ENCODE measurements at regions not wholly inside any gene's neighbourhood (a gene's known extent, or its start where the extent isn't known, plus 50 kb on each side); places are given as distances from the start of the nearest gene placed in this dataset.
A peak's percentile ranks its signal among the peaks of the same experiment; 100 is the strongest.
"Not testable (repeated sequence)": the region's sequence is repeated elsewhere in the genome, so short reads cannot be mapped to it uniquely, and the experiment has no call there.

- Histone ChIP-seq H3K27me3 (ENCODE audit: insufficient read depth, low read length) (no peaks in the 10 kb centered on the region), H3K36me3 (ENCODE audit: insufficient read depth, low read length) (no peaks in the 10 kb centered on the region), H3K4me3 (ENCODE audit: low read length) (no peak overlapping the region), H3K4me1 (ENCODE audit: insufficient read depth, low read length) (peaks cover 3% of the 10 kb centered on the region), H3K9me3 (ENCODE audit: low read length) (no peaks in the 10 kb centered on the region), H2AFZ (ENCODE audit: low read depth, low read length) (no peak overlapping the region)
Observed at GRCh38 chr2:180246268-180246667, 239.2 kb upstream of the CWC22 start.

GRCh38 chr2:180240774-180241173 lies 233.7 kb upstream of the CWC22 start:
- H3K36me3 ChIP-seq (ENCODE audit: insufficient read depth, low read length), result no peaks in the 10 kb centered on the region
- H3K4me3 ChIP-seq (ENCODE audit: low read length), result no peak overlapping the region
- H3K9me3 ChIP-seq (ENCODE audit: low read length), result no peaks in the 10 kb centered on the region
- no peaks in the 10 kb centered on the region for H3K4me1 ChIP-seq (ENCODE audit: insufficient read depth, low read length)
- no peaks in the 10 kb centered on the region for H3K27me3 ChIP-seq (ENCODE audit: insufficient read depth, low read length)
- no peak overlapping the region for H2AFZ ChIP-seq (ENCODE audit: low read depth, low read length)

GRCh38 chr2:180238729-180239128 lies 231.6 kb upstream of the CWC22 start:
- no peaks in the 10 kb centered on the region for H3K27me3 ChIP-seq (ENCODE audit: insufficient read depth, low read length)
- H3K9me3 ChIP-seq (ENCODE audit: low read length), result no peaks in the 10 kb centered on the region
- H2AFZ ChIP-seq (ENCODE audit: low read depth, low read length), result no peak overlapping the region
- no peaks in the 10 kb centered on the region for H3K4me1 ChIP-seq (ENCODE audit: insufficient read depth, low read length)
- H3K4me3 ChIP-seq (ENCODE audit: low read length), result no peak overlapping the region
- no peaks in the 10 kb centered on the region for H3K36me3 ChIP-seq (ENCODE audit: insufficient read depth, low read length)

- not testable (repeated sequence) for H3K36me3 ChIP-seq (ENCODE audit: insufficient read depth, low read length); H2AFZ ChIP-seq (ENCODE audit: low read depth, low read length); H3K4me1 ChIP-seq (ENCODE audit: insufficient read depth, low read length); H3K4me3 ChIP-seq (ENCODE audit: low read length); H3K27me3 ChIP-seq (ENCODE audit: insufficient read depth, low read length); H3K9me3 ChIP-seq (ENCODE audit: low read length)
Observed at GRCh38 chr2:180236061-180236460, 229.0 kb upstream of the CWC22 start.

- not testable (repeated sequence) for H2AFZ ChIP-seq (ENCODE audit: low read depth, low read length); H3K4me1 ChIP-seq (ENCODE audit: insufficient read depth, low read length); H3K4me3 ChIP-seq (ENCODE audit: low read length); H3K36me3 ChIP-seq (ENCODE audit: insufficient read depth, low read length); H3K9me3 ChIP-seq (ENCODE audit: low read length); H3K27me3 ChIP-seq (ENCODE audit: insufficient read depth, low read length)
Observed at GRCh38 chr2:180235506-180235905, 228.4 kb upstream of the CWC22 start.

- H2AFZ ChIP-seq (ENCODE audit: low read depth, low read length); H3K4me3 ChIP-seq (ENCODE audit: low read length); H3K36me3 ChIP-seq (ENCODE audit: insufficient read depth, low read length); H3K4me1 ChIP-seq (ENCODE audit: insufficient read depth, low read length); H3K9me3 ChIP-seq (ENCODE audit: low read length); H3K27me3 ChIP-seq (ENCODE audit: insufficient read depth, low read length): not testable (repeated sequence)
Observed at GRCh38 chr2:180234991-180235390, 227.9 kb upstream of the CWC22 start.

- Histone ChIP-seq H3K27me3 (ENCODE audit: insufficient read depth, low read length) (no peaks in the 10 kb centered on the region), H3K4me3 (ENCODE audit: low read length) (no peak overlapping the region), H3K36me3 (ENCODE audit: insufficient read depth, low read length) (no peaks in the 10 kb centered on the region), H3K9me3 (ENCODE audit: low read length) (no peaks in the 10 kb centered on the region), H2AFZ (ENCODE audit: low read depth, low read length) (no peak overlapping the region), H3K4me1 (ENCODE audit: insufficient read depth, low read length) (no peaks in the 10 kb centered on the region)
Observed at GRCh38 chr2:180231015-180231414, 223.9 kb upstream of the CWC22 start.

- Histone ChIP-seq H3K4me3 (ENCODE audit: low read length) (no peak overlapping the region), H3K4me1 (ENCODE audit: insufficient read depth, low read length) (no peaks in the 10 kb centered on the region), H3K9me3 (ENCODE audit: low read length) (peaks cover 12% of the 10 kb centered on the region), H3K27me3 (ENCODE audit: insufficient read depth, low read length) (no peaks in the 10 kb centered on the region), H3K36me3 (ENCODE audit: insufficient read depth, low read length) (no peaks in the 10 kb centered on the region), H2AFZ (ENCODE audit: low read depth, low read length) (no peak overlapping the region)
Observed at GRCh38 chr2:180227461-180227860, 220.4 kb upstream of the CWC22 start.

GRCh38 chr2:180225118-180225517 lies 218.0 kb upstream of the CWC22 start:
- Histone ChIP-seq H3K4me1 (ENCODE audit: insufficient read depth, low read length) (no peaks in the 10 kb centered on the region), H3K27me3 (ENCODE audit: insufficient read depth, low read length) (no peaks in the 10 kb centered on the region), H3K36me3 (ENCODE audit: insufficient read depth, low read length) (no peaks in the 10 kb centered on the region), H2AFZ (ENCODE audit: low read depth, low read length) (no peak overlapping the region), H3K9me3 (ENCODE audit: low read length) (peaks cover 12% of the 10 kb centered on the region), H3K4me3 (ENCODE audit: low read length) (no peak overlapping the region)

- Histone ChIP-seq H3K4me1 (ENCODE audit: insufficient read depth, low read length) (no peaks in the 10 kb centered on the region), H3K9me3 (ENCODE audit: low read length) (peaks cover 12% of the 10 kb centered on the region), H3K36me3 (ENCODE audit: insufficient read depth, low read length) (no peaks in the 10 kb centered on the region), H3K4me3 (ENCODE audit: low read length) (no peak overlapping the region), H2AFZ (ENCODE audit: low read depth, low read length) (no peak overlapping the region), H3K27me3 (ENCODE audit: insufficient read depth, low read length) (no peaks in the 10 kb centered on the region)
Observed at GRCh38 chr2:180222644-180223043, 215.5 kb upstream of the CWC22 start.

GRCh38 chr2:180219491-180219890 lies 212.4 kb upstream of the CWC22 start:
- Histone ChIP-seq H3K27me3 (ENCODE audit: insufficient read depth, low read length) (no peaks in the 10 kb centered on the region), H3K9me3 (ENCODE audit: low read length) (peaks cover 6% of the 10 kb centered on the region), H3K4me3 (ENCODE audit: low read length) (no peak overlapping the region), H2AFZ (ENCODE audit: low read depth, low read length) (no peak overlapping the region), H3K4me1 (ENCODE audit: insufficient read depth, low read length) (no peaks in the 10 kb centered on the region), H3K36me3 (ENCODE audit: insufficient read depth, low read length) (no peaks in the 10 kb centered on the region)

GRCh38 chr2:180208841-180209240 lies 201.7 kb upstream of the CWC22 start:
- H3K36me3 ChIP-seq (ENCODE audit: insufficient read depth, low read length), result no peaks in the 10 kb centered on the region
- peaks cover 53% of the 10 kb centered on the region for H3K4me1 ChIP-seq (ENCODE audit: insufficient read depth, low read length)
- no peak overlapping the region for H2AFZ ChIP-seq (ENCODE audit: low read depth, low read length)
- no peak overlapping the region for H3K4me3 ChIP-seq (ENCODE audit: low read length)
- no peaks in the 10 kb centered on the region for H3K9me3 ChIP-seq (ENCODE audit: low read length)
- no peaks in the 10 kb centered on the region for H3K27me3 ChIP-seq (ENCODE audit: insufficient read depth, low read length)

- H2AFZ ChIP-seq (ENCODE audit: low read depth, low read length), result peak overlapping the region; percentile 20
- no peaks in the 10 kb centered on the region for H3K36me3 ChIP-seq (ENCODE audit: insufficient read depth, low read length)
- no peak overlapping the region for H3K4me3 ChIP-seq (ENCODE audit: low read length)
- no peaks in the 10 kb centered on the region for H3K27me3 ChIP-seq (ENCODE audit: insufficient read depth, low read length)
- H3K9me3 ChIP-seq (ENCODE audit: low read length), result no peaks in the 10 kb centered on the region
- H3K4me1 ChIP-seq (ENCODE audit: insufficient read depth, low read length), result peaks cover 75% of the 10 kb centered on the region
Observed at GRCh38 chr2:180205621-180206235, 198.6 kb upstream of the CWC22 start.

- Histone ChIP-seq H3K9me3 (ENCODE audit: low read length) (no peaks in the 10 kb centered on the region), H3K27me3 (ENCODE audit: insufficient read depth, low read length) (no peaks in the 10 kb centered on the region), H3K4me1 (ENCODE audit: insufficient read depth, low read length) (peaks cover 67% of the 10 kb centered on the region), H2AFZ (ENCODE audit: low read depth, low read length) (no peak overlapping the region), H3K4me3 (ENCODE audit: low read length) (no peak overlapping the region), H3K36me3 (ENCODE audit: insufficient read depth, low read length) (no peaks in the 10 kb centered on the region)
Observed at GRCh38 chr2:180203972-180204371, 196.9 kb upstream of the CWC22 start.

Measured in neuron (in vitro differentiated cells).